ENCODE measurements at regions not wholly inside any gene's neighbourhood (a gene's known extent, or its start where the extent isn't known, plus 50 kb on each side); places are given as distances from the start of the nearest gene placed in this dataset.

GRCh38 chr14:49408187-49408933 is 177.8 kb downstream of the RPS29 start:
- Histone ChIP-seq H3K4ac (ENCODE audit: low read depth, low read length) (no peak overlapping the region), H4K91ac (ENCODE audit: insufficient read length, low read depth, low read length) (no peak overlapping the region), H3K23me2 (ENCODE audit: insufficient read length, low read depth, low read length, poor library complexity, severe bottlenecking) (no peaks in the 10 kb centered on the region), H3K23ac (ENCODE audit: insufficient read length, low read depth, low read length) (no peak overlapping the region), H2BK5ac (ENCODE audit: insufficient read length, low read length) (no peak overlapping the region), H2BK120ac (ENCODE audit: low read depth, low read length, poor library complexity, severe bottlenecking) (no peak overlapping the region), H4K8ac (replicated peaks; ENCODE audit: insufficient read length, low read depth, low read length) (no peak overlapping the region), H3K4me1 (ENCODE audit: insufficient read depth, low read length) (peaks cover 3% of the 10 kb centered on the region; the same call in 1 of the 2 replicates), H3K14ac (ENCODE audit: insufficient read depth, low read length) (no peak overlapping the region), H3K27me3 (ENCODE audit: insufficient read depth, low read length) (no peaks in the 10 kb centered on the region), H2AK5ac (ENCODE audit: insufficient read length, low read length) (no peak overlapping the region), H2BK20ac (ENCODE audit: low read depth, low read length, poor library complexity, severe bottlenecking) (no peak overlapping the region), H3K79me2 (ENCODE audit: insufficient read depth, low read length) (no peaks in the 10 kb centered on the region), H2BK12ac (ENCODE audit: insufficient read length, low read depth, low read length) (no peak overlapping the region), H2BK15ac (ENCODE audit: low read depth, low read length) (no peak overlapping the region), H3K9ac (ENCODE audit: extremely low read depth, insufficient read length, low read length) (no peak overlapping the region), H3K56ac (ENCODE audit: insufficient read length, low read depth, low read length) (no peak overlapping the region), H3K27ac (ENCODE audit: insufficient read length, low read depth, low read length) (no peak overlapping the region), H3K4me2 (ENCODE audit: insufficient read depth, insufficient read length, low read length) (no peak overlapping the region), H3K9me3 (ENCODE audit: control insufficient read depth, low read depth, low read length) (no peaks in the 10 kb centered on the region), H3T11ph (ENCODE audit: low read length) (no peak overlapping the region), H4K20me1 (ENCODE audit: control insufficient read depth, insufficient read depth, insufficient read length) (no peaks in the 10 kb centered on the region), H3K18ac (ENCODE audit: insufficient read length, low read depth, low read length) (no peak overlapping the region), H3K79me1 (ENCODE audit: insufficient read depth, low read depth, low read length, poor library complexity, severe bottlenecking) (no peaks in the 10 kb centered on the region), H4K5ac (ENCODE audit: insufficient read length, low read depth, low read length) (no peak overlapping the region), H2AFZ (ENCODE audit: low read length) (no peak overlapping the region)
- TF ChIP-seq CTCF (conservative IDR thresholded peaks at IDR 0.05): no peak
- Mint-ChIP-seq H3K4me1 (peaks cover 3 to 15% of the 10 kb centered on the region in 2 experiments; a peak in 2 of 4 replicates), H3K27me3 (ENCODE audit: low read depth) (no peaks in the 10 kb centered on the region), H3K36me3 (ENCODE audit: insufficient read depth in 1 of 3, low read depth in 3 of 3) (no peaks in the 10 kb centered on the region), H3K27ac (no peak overlapping the region; a peak in 1 of 7 replicates), H3K9me3 (no peaks in the 10 kb centered on the region), H3K4me3 (no peak overlapping the region)
- DNase-seq: no peak
- WGBS (ENCODE audit: extremely low coverage, insufficient read length, low lambda C conversion rate): no CpG with 5 or more reads among the region's 1 CpG

All from H9 (cell line).